SU-DHL-6 (cell line): ENCODE measurements at regions not wholly inside any gene's neighbourhood (a gene's known extent, or its start where the extent isn't known, plus 50 kb on each side); places are given as distances from the start of the nearest gene placed in this dataset.

Experiments used
- H2AFZ ChIP-seq: fragments of 200-600 bp; sonication (generic); 2 replicates; pipeline ENCODE4 v1.6.1; 2014; ENCODE audit warnings: low read depth, mild to moderate bottlenecking, moderate library complexity, mixed read lengths, antibody characterized with exemption, low read length; ENCODE audit not compliant: severe bottlenecking
- H3F3A ChIP-seq: fragments of 200-600 bp; shearing (Covaris generic); 2 replicates; pipeline ENCODE4 v1.6.0; 2016; ENCODE audit warnings: antibody characterized with exemption, mild to moderate bottlenecking; ENCODE audit not compliant: insufficient read depth
- H3K27ac ChIP-seq: fragments of 200-600 bp; sonication (generic); 2 replicates; pipeline ENCODE4 v1.5.1; 2016; ENCODE audit warnings: low read depth, mild to moderate bottlenecking, low read length, moderate library complexity, mixed read lengths
- H3K27me3 ChIP-seq: fragments of 200-600 bp; sonication (generic), shearing (Covaris generic); 2 replicates; pipeline ENCODE4 v1.6.0; 2014; ENCODE audit warnings: mild to moderate bottlenecking, low read length
- H3K36me3 ChIP-seq: fragments of 200-600 bp; sonication (generic); 2 replicates; pipeline ENCODE4 v1.6.1; 2014; ENCODE audit warnings: mild to moderate bottlenecking, low read length, mixed read lengths
- H3K4me2 ChIP-seq: fragments of 300-600, 200-600 bp; shearing (Covaris generic), sonication (generic); 2 replicates; pipeline ENCODE4 v1.6.0; 2014; ENCODE audit warnings: low read length, low read depth, mild to moderate bottlenecking; ENCODE audit not compliant: poor library complexity, severe bottlenecking
- H3K4me3 ChIP-seq: fragments of 200-600 bp; sonication (generic); 2 replicates; pipeline ENCODE4 v1.5.1; 2014; ENCODE audit warnings: antibody characterized with exemption, low read length, mild to moderate bottlenecking, mixed read lengths; ENCODE audit not compliant: insufficient read depth, poor library complexity, severe bottlenecking
- H3K79me2 ChIP-seq: fragments of 200-600 bp; sonication (generic); 2 replicates; pipeline ENCODE4 v1.6.1; 2014; ENCODE audit warnings: mild to moderate bottlenecking, low read length, moderate library complexity; ENCODE audit not compliant: insufficient read depth
- H3K9ac ChIP-seq: fragments of 200-600 bp; sonication (generic); 2 replicates; pipeline ENCODE4 v1.7.0; 2014; ENCODE audit warnings: mild to moderate bottlenecking, low read length
- H3K9me2 ChIP-seq: fragments of 200-600 bp; sonication (generic); replicated peaks from 2 replicates; pipeline ENCODE4 v1.6.1; 2014; ENCODE audit warnings: low read length; ENCODE audit not compliant: insufficient read depth
- H3K9me3 ChIP-seq: fragments of 200-600 bp; sonication (generic); 2 replicates; pipeline ENCODE4 v1.6.1; 2014; ENCODE audit warnings: low read length, mixed read lengths; ENCODE audit not compliant: insufficient read depth
- H4K20me1 ChIP-seq: fragments of 200-600 bp; sonication (generic); 2 replicates; pipeline ENCODE4 v1.6.1; 2014; ENCODE audit warnings: low read depth, mild to moderate bottlenecking, antibody characterized with exemption, low read length, moderate library complexity, mixed read lengths
- EZH2phosphoT487 ChIP-seq: fragments of 200-600 bp; sonication (generic), shearing (Covaris generic); conservative IDR thresholded peaks from 2 replicates; pipeline ENCODE4 v1.6.1; 2018; ENCODE audit warnings: mild to moderate bottlenecking, antibody characterized with exemption, low read length, moderate library complexity, mixed read lengths
- TF ChIP-seq, protein P1 (sequence below): fragments of 200-600 bp; sonication (generic); IDR thresholded peaks from one replicate; pipeline ENCODE4 v1.5.1; 2017; ENCODE audit warnings: antibody characterized with exemption, mild to moderate bottlenecking, low read length, moderate library complexity; ENCODE audit not compliant: insufficient read depth, poor library complexity, severe bottlenecking

DNA sequence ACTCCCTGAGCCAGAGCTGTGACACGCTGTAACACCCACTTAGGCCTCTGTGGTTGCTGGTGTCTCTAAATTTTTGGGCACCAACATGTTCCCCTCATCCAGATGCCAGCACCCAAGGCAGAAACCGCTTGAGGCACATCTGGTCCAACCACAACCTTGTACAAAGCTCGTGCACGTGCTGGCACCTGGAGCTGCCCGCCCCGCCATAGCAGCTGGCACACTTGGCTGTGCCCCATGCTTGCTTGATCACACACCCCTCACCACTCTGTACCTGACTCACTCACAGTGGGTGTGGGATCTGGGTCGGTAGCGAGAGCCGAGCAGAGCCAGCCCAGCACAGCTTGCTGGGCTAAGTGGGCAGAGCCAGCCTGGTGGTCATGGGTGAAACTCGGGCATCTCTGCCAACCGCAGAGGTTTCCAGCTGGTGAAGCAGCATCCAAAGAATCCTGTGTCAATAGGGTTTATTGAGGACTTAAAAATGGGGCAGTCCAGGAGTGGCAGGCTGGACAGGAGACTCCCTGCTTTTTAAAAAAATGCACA lies 1210.4 kb downstream of the TYW1 start:
- H3K9ac ChIP-seq = no peak overlapping the region
- no peak overlapping the region for H2AFZ ChIP-seq
- H3K9me3 ChIP-seq = peaks cover 21% of the 10 kb centered on the region; the same call in 1 of the 2 replicates
- H3K9me2 ChIP-seq = 0 out of 2 replicates have a peak, but pooled peaks cover 6% of the 10 kb centered on the region
- 0 out of 2 replicates have a peak, but pooled peaks cover 7% of the 10 kb centered on the region for H3K27me3 ChIP-seq
- no peak overlapping the region for H3K4me3 ChIP-seq
- H4K20me1 ChIP-seq = no peaks in the 10 kb centered on the region
- H3K4me2 ChIP-seq = no peak overlapping the region
- H3K36me3 ChIP-seq = no peaks in the 10 kb centered on the region
- TF ChIP-seq EZH2phosphoT487 = no peak
- TF ChIP-seq, protein P1, sequence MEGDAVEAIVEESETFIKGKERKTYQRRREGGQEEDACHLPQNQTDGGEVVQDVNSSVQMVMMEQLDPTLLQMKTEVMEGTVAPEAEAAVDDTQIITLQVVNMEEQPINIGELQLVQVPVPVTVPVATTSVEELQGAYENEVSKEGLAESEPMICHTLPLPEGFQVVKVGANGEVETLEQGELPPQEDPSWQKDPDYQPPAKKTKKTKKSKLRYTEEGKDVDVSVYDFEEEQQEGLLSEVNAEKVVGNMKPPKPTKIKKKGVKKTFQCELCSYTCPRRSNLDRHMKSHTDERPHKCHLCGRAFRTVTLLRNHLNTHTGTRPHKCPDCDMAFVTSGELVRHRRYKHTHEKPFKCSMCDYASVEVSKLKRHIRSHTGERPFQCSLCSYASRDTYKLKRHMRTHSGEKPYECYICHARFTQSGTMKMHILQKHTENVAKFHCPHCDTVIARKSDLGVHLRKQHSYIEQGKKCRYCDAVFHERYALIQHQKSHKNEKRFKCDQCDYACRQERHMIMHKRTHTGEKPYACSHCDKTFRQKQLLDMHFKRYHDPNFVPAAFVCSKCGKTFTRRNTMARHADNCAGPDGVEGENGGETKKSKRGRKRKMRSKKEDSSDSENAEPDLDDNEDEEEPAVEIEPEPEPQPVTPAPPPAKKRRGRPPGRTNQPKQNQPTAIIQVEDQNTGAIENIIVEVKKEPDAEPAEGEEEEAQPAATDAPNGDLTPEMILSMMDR = no peak
- H3K27ac ChIP-seq = no peak overlapping the region
- H3K79me2 ChIP-seq = no peaks in the 10 kb centered on the region
- H3F3A ChIP-seq = no peaks in the 10 kb centered on the region

DNA sequence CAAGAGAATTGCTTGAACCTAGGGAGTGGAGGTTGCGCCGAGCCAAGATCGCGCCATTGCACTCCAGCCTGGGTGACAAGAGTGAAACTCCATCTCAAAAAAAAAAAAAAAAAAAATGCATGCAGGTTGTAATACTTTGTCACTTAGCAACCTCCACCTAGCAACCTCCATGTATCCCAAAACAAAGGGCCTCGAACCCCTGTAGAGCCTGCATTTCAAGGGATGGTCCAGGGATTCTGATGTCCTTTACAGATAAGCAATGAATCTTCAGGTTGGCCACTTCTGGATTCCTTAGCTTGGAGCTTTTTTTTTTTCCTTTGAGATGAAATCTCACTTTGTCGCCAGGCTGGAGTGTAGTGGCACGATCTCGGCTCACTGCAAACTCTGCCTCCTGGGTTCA lies 1211.0 kb downstream of the TYW1 start:
- Histone ChIP-seq H3K4me2 (no peak overlapping the region), H3K4me3 (no peak overlapping the region), H3K27ac (no peak overlapping the region), H3F3A (no peaks in the 10 kb centered on the region), H3K9me2 (0 out of 2 replicates have a peak, but pooled peaks cover 6% of the 10 kb centered on the region), H2AFZ (no peak overlapping the region), H3K79me2 (no peaks in the 10 kb centered on the region), H3K9me3 (peaks cover 21% of the 10 kb centered on the region; the same call in 1 of the 2 replicates), H3K9ac (no peak overlapping the region), H3K27me3 (0 out of 2 replicates have a peak, but pooled peaks cover 7% of the 10 kb centered on the region), H4K20me1 (no peaks in the 10 kb centered on the region), H3K36me3 (no peaks in the 10 kb centered on the region)
- TF ChIP-seq, protein P1 = no peak
- TF ChIP-seq EZH2phosphoT487 = no peak

DNA sequence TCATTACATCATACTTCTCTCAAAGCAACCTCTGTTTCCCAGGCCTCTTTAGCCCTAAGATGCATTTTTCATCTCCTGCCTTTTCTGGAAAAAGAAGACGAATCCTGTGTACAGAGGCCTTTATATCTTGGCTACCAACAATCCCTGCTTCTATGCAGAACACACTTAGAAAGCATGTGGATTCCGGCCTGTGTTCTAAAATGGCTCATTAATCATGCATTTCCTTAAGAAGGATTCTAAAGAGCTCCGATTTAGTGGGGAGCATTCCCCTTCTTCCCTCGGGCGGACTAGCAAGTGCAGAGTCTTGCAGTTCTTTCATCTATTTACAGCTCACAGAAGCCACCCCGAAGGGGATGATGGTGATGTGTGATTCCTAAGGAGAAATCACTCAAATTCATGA lies 1212.9 kb downstream of the TYW1 start:
- TF ChIP-seq EZH2phosphoT487 = no peak
- TF ChIP-seq, protein P1 = no peak

More for the DNA sequence above, 1212.9 kb downstream of the TYW1 start:
- Histone ChIP-seq H2AFZ (no peak overlapping the region), H3K9me2 (0 out of 2 replicates have a peak, but pooled peaks cover 6% of the 10 kb centered on the region), H3K9ac (no peak overlapping the region), H3K27ac (no peak overlapping the region), H3K9me3 (peaks cover 21% of the 10 kb centered on the region; the same call in 1 of the 2 replicates), H3K4me3 (no peak overlapping the region), H3K27me3 (0 out of 2 replicates have a peak, but pooled peaks cover 7% of the 10 kb centered on the region), H3K79me2 (no peaks in the 10 kb centered on the region), H3K4me2 (no peak overlapping the region), H3K36me3 (no peaks in the 10 kb centered on the region), H3F3A (no peaks in the 10 kb centered on the region), H4K20me1 (no peaks in the 10 kb centered on the region)
